ENCODE measurements at regions not wholly inside any gene's neighbourhood (a gene's known extent, or its start where the extent isn't known, plus 50 kb on each side); places are given as distances from the start of the nearest gene placed in this dataset.

DNA sequence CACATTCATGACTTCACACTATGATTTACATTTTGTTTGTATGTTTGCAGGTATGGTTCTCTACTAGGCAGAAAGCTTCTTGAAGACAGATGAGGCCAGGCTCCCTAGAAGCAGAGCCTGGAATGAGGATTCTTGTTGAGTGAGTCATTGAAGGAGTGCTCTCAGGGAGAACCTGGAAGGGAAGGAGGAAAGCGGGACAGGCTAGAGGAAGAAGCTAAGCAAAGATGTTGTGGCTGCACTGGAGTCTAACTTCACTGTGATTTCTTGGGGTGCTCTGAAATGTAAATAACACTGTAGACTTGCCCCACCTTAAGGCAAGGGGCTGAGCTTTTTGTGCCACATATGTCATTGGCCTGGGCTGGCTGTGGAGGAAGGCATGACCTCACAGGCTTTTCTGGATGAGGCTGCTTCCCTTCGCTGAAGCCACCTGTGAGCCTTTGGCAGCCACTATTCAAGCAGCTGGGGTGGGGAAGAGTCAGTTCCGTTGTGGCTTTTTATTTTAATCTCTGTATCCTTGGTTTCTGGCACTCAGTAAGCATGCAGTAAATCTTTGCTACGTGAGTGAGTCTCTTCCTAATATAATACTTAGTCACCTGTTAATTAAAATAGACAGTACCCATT is 307.3 kb downstream of the SV2B start:
- ChIA-PET CTCF (ENCODE audit: low intra/inter-chr PET ratio) (no interaction called here), POLR2A (interaction anchor here (0.6 to 1.3 kb wide), 4 partner anchors 11 to 397 kb away, joined by 3 to 5 read pairs (median 3); no protein-coding TSS in a partner anchor)
- H3K4me1 ChIP-seq (replicated peaks in 1 of 2; ENCODE audit: control insufficient read depth in 2 of 2, insufficient read depth in 2 of 2, low read length in 2 of 2), result no peaks in the 10 kb centered on the region
- intact Hi-C loops (cut with micrococcal nuclease) (no loop called here), in situ Hi-C loops (cut with MboI) (no loop called here)
- ATAC-seq (no peak), DNase-seq (ENCODE audit: extremely low read depth in 1 of 4, low spot score in 3 of 4) (no peak), FAIRE-seq (no peak)
- no peak overlapping the region for H3K4me3 ChIP-seq
- no peak overlapping the region for H3K9ac ChIP-seq (ENCODE audit: insufficient read depth in 1 of 2, low read depth in 2 of 2, low read length in 2 of 2)
- H3K4me2 ChIP-seq (ENCODE audit: insufficient read depth, low read length), result no peak overlapping the region
- no peaks in the 10 kb centered on the region for H3K79me2 ChIP-seq (ENCODE audit: control insufficient read depth, insufficient read depth, low read length)
- TF ChIP-seq ZNF274 (IDR thresholded peaks at IDR 0.05; ENCODE audit: borderline replicate concordance, low read depth, low read length) (no peak), CBX2 (IDR thresholded peaks at IDR 0.05; ENCODE audit: insufficient read depth, low read length, poor library complexity, severe bottlenecking) (no peak), HMG20A (CRISPR knock-in tag; conservative IDR thresholded peaks at IDR 0.05) (no peak), ARID2 (IDR thresholded peaks at IDR 0.05) (no peak), NFRKB (IDR thresholded peaks at IDR 0.05; ENCODE audit: low read depth) (no peak), MCM2 (IDR thresholded peaks at IDR 0.05; ENCODE audit: low read depth) (no peak), FOXM1 (IDR thresholded peaks at IDR 0.05; ENCODE audit: low read depth) (no peak), FOXM1 (CRISPR knock-in tag; IDR thresholded peaks at IDR 0.05; ENCODE audit: low read depth) (no peak), KLF1 (tag; IDR thresholded peaks at IDR 0.05) (no peak), ESRRB (CRISPR knock-in tag; IDR thresholded peaks at IDR 0.05; ENCODE audit: borderline replicate concordance) (no peak), HNRNPK (IDR thresholded peaks at IDR 0.05; ENCODE audit: low read depth, low read length, poor library complexity, severe bottlenecking) (no peak), SIX5 (IDR thresholded peaks at IDR 0.05; ENCODE audit: borderline replicate concordance in 1 of 2, insufficient read depth in 1 of 2, low read depth in 1 of 2, low read length in 2 of 2) (no peak), ZFP1 (CRISPR knock-in tag; IDR thresholded peaks at IDR 0.05) (no peak), SMAD3 (CRISPR knock-in tag; conservative IDR thresholded peaks at IDR 0.05) (no peak)
- TF ChIP-seq, protein P1, sequence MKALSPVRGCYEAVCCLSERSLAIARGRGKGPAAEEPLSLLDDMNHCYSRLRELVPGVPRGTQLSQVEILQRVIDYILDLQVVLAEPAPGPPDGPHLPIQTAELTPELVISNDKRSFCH (CRISPR knock-in tag; IDR thresholded peaks at IDR 0.05), result no peak
- TF ChIP-seq, protein P1 (tag; IDR thresholded peaks at IDR 0.05), result no peak
- TF ChIP-seq, protein P2, sequence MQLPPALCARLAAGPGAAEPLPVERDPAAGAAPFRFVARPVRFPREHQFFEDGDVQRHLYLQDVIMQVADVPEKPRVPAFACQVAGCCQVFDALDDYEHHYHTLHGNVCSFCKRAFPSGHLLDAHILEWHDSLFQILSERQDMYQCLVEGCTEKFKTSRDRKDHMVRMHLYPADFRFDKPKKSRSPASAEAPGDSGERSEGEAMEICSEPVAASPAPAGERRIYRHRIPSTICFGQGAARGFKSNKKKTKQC (CRISPR knock-in tag; IDR thresholded peaks at IDR 0.05), result no peak
- BruUV-seq (replicated peaks), result no TSS peak
- no peaks in the 10 kb centered on the region for H3K9me1 ChIP-seq (ENCODE audit: control insufficient read depth, insufficient read depth, low read length)
- H2AFZ ChIP-seq (ENCODE audit: low read depth, low read length), result no peak overlapping the region
- no peak overlapping the region for H3K27ac ChIP-seq (ENCODE audit: extremely low read depth, low read depth, low read length)
- 2% methylated on average over 4 of the region's 4 CpGs for WGBS (ENCODE audit: insufficient coverage, low coverage, missing lambda C conversion rate)
- H3K36me3 ChIP-seq (ENCODE audit: control insufficient read depth, insufficient read depth, low read length), result no peaks in the 10 kb centered on the region
- H3K27me3 ChIP-seq (ENCODE audit: control insufficient read depth in 2 of 2, insufficient read depth in 2 of 2, low read length in 2 of 2), result peaks cover 0 to 4% of the 10 kb centered on the region in 2 experiments; a peak in 1 of 5 replicates
- H4K20me1 ChIP-seq (replicated peaks; ENCODE audit: control insufficient read depth, insufficient read depth, low read length), result no peaks in the 10 kb centered on the region
- H3K9me3 ChIP-seq (replicated peaks; ENCODE audit: control insufficient read depth, insufficient read depth, low read depth, low read length), result no peaks in the 10 kb centered on the region
